Sigmoid colon (tissue), 4 donors: ENCODE measurements at regions not wholly inside any gene's neighbourhood (a gene's known extent, or its start where the extent isn't known, plus 50 kb on each side); places are given as distances from the start of the nearest gene placed in this dataset.

Source experiments
- EP300 ChIP-seq, 4 donors: sonication (generic); formaldehyde crosslinking; IDR thresholded peaks; one replicate each; pipeline ENCODE4 v1.6.1; 2017; ENCODE audit warnings: antibody characterized with exemption in 4 of 4
- POLR2A ChIP-seq, 2 donors: fragments of 450-650 bp; IDR thresholded peaks; one replicate each; pipeline ENCODE4 v1.6.1; 2016; ENCODE audit warnings: antibody characterized with exemption in 2 of 2, mild to moderate bottlenecking in 2 of 2, moderate library complexity in 2 of 2
- TF ChIP-seq, protein P1 (sequence below), 4 experiments: fragments of 450-650 bp in 3 of 4; fragments of 200-600 bp in 1 of 4; IDR thresholded peaks; one replicate each; pipeline ENCODE4 v1.5.1; 2016 to 2019; ENCODE audit warnings: antibody characterized with exemption in 4 of 4, mild to moderate bottlenecking in 3 of 4, moderate library complexity in 2 of 4

- TF ChIP-seq, protein P1, sequence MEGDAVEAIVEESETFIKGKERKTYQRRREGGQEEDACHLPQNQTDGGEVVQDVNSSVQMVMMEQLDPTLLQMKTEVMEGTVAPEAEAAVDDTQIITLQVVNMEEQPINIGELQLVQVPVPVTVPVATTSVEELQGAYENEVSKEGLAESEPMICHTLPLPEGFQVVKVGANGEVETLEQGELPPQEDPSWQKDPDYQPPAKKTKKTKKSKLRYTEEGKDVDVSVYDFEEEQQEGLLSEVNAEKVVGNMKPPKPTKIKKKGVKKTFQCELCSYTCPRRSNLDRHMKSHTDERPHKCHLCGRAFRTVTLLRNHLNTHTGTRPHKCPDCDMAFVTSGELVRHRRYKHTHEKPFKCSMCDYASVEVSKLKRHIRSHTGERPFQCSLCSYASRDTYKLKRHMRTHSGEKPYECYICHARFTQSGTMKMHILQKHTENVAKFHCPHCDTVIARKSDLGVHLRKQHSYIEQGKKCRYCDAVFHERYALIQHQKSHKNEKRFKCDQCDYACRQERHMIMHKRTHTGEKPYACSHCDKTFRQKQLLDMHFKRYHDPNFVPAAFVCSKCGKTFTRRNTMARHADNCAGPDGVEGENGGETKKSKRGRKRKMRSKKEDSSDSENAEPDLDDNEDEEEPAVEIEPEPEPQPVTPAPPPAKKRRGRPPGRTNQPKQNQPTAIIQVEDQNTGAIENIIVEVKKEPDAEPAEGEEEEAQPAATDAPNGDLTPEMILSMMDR (IDR thresholded peaks at IDR 0.05), result no peak
- TF ChIP-seq POLR2A (IDR thresholded peaks at IDR 0.05) (no peak), EP300 (IDR thresholded peaks at IDR 0.05) (no peak)
Measured at GRCh38 chr5:117667105-117667504, 1092.5 kb upstream of the SEMA6A start.
